Dedifferentiated amniotic fluid mesenchymal stem cell (primary cell): ENCODE measurements at regions not wholly inside any gene's neighbourhood (a gene's known extent, or its start where the extent isn't known, plus 50 kb on each side); places are given as distances from the start of the nearest gene placed in this dataset.
"Not testable (repeated sequence)": the region's sequence is repeated elsewhere in the genome, so short reads cannot be mapped to it uniquely, and the experiment has no call there.

ENCODE experiments used
- DNase-seq: peaks from one replicate; pipeline ENCODE4 v3.0.0-alpha.2; 2016; ENCODE audit errors: extremely low spot score

- no peak for DNase-seq
Observed at GRCh38 chr10:33506838-33507661, 172.6 kb upstream of the NRP1 start.

- DNase-seq = no peak
Observed at GRCh38 chr10:33506391-33506790, 171.9 kb upstream of the NRP1 start.

- DNase-seq = no peak
Observed at GRCh38 chr10:33501161-33501560, 166.7 kb upstream of the NRP1 start.

- DNase-seq = no peak
Observed at GRCh38 chr10:33498391-33498891, 164.0 kb upstream of the NRP1 start.

GRCh38 chr10:33497338-33497737 is 162.9 kb upstream of the NRP1 start:
- no peak for DNase-seq

- no peak for DNase-seq
Observed at GRCh38 chr10:33496096-33496495, 161.6 kb upstream of the NRP1 start.

- DNase-seq = no peak
Observed at GRCh38 chr10:33494694-33495265, 160.3 kb upstream of the NRP1 start.

GRCh38 chr10:33493978-33494377 is 159.5 kb upstream of the NRP1 start:
- DNase-seq = no peak

GRCh38 chr10:33493497-33493896 is 159.0 kb upstream of the NRP1 start:
- DNase-seq = no peak

- DNase-seq = no peak
Observed at GRCh38 chr10:33492701-33493345, 158.4 kb upstream of the NRP1 start.

GRCh38 chr10:33489501-33490176 is 155.2 kb upstream of the NRP1 start:
- no peak for DNase-seq

- DNase-seq = no peak
Observed at GRCh38 chr10:33487014-33487776, 152.7 kb upstream of the NRP1 start.

GRCh38 chr10:33485276-33485675 is 150.8 kb upstream of the NRP1 start:
- no peak for DNase-seq

- peak; percentile 50 for DNase-seq
Observed at GRCh38 chr10:33484787-33485186, 150.3 kb upstream of the NRP1 start.

- no peak for DNase-seq
Observed at GRCh38 chr10:33483816-33484190, 149.3 kb upstream of the NRP1 start.

GRCh38 chr10:33483124-33483815 is 148.8 kb upstream of the NRP1 start:
- DNase-seq = no peak

GRCh38 chr10:33482486-33482885 is 148.0 kb upstream of the NRP1 start:
- DNase-seq = no peak

- DNase-seq = no peak
Observed at GRCh38 chr10:33481184-33481583, 146.7 kb upstream of the NRP1 start.

- not testable (repeated sequence) for DNase-seq
Observed at GRCh38 chr10:33480417-33480816, 145.9 kb upstream of the NRP1 start.

- DNase-seq = no peak
Observed at GRCh38 chr10:33478675-33479125, 144.2 kb upstream of the NRP1 start.
